GM23338 (cell line): ENCODE measurements at regions not wholly inside any gene's neighbourhood (a gene's known extent, or its start where the extent isn't known, plus 50 kb on each side); places are given as distances from the start of the nearest gene placed in this dataset.

Experiments used
- ATAC-seq: fragments of 200-7000 bp; cut with Tn5 transposase; 3 replicates; pipeline ENCODE4 v1.9.1; 2020
- DNase-seq: peaks from one replicate; pipeline ENCODE4 v3.0.0-alpha.2; 2015; ENCODE audit warnings: low spot score
- H2AFZ ChIP-seq: fragments of 200-600 bp; sonication (generic); 2 replicates; pipeline ENCODE4 v1.8.0; 2016; ENCODE audit warnings: antibody characterized with exemption, mild to moderate bottlenecking, moderate library complexity
- H3F3A ChIP-seq: fragments of 200-600 bp; sonication (generic); replicated peaks from 2 replicates; pipeline ENCODE4 v1.8.0; 2017; ENCODE audit warnings: antibody characterized with exemption, mixed run types, low read depth
- H3K27ac ChIP-seq: fragments of 200-600 bp; sonication (generic); 2 replicates; pipeline ENCODE4 v1.6.1; 2016; ENCODE audit warnings: low read depth
- H3K27me3 ChIP-seq: fragments of 200-600 bp; sonication (generic); 2 replicates; pipeline ENCODE4 v1.8.0; 2016; ENCODE audit warnings: mild to moderate bottlenecking, mixed run types, moderate library complexity; ENCODE audit not compliant: insufficient read depth
- H3K36me3 ChIP-seq: fragments of 200-600 bp; sonication (generic); 2 replicates; pipeline ENCODE4 v1.8.0; 2016; ENCODE audit warnings: mild to moderate bottlenecking; ENCODE audit not compliant: insufficient read depth
- H3K4me1 ChIP-seq: fragments of 200-600 bp; sonication (generic); 2 replicates; pipeline ENCODE4 v1.8.0; 2016; ENCODE audit warnings: mild to moderate bottlenecking, moderate library complexity; ENCODE audit not compliant: insufficient read depth
- H3K4me2 ChIP-seq: fragments of 200-600 bp; sonication (generic); 2 replicates; pipeline ENCODE4 v1.7.1; 2017; ENCODE audit warnings: mixed run types
- H3K4me3 ChIP-seq: fragments of 200-600 bp; sonication (generic); 2 replicates; pipeline ENCODE4 v1.6.1; 2016; ENCODE audit warnings: mixed run types
- H3K79me2 ChIP-seq: fragments of 200-600 bp; sonication (generic); replicated peaks from 2 replicates; pipeline ENCODE4 v1.8.0; 2017; ENCODE audit warnings: mild to moderate bottlenecking; ENCODE audit not compliant: insufficient read depth
- H3K9me2 ChIP-seq: fragments of 200-600 bp; sonication (generic); 2 replicates; pipeline ENCODE4 v1.8.0; 2017; ENCODE audit not compliant: insufficient read depth
- H4K20me1 ChIP-seq: fragments of 200-600 bp; sonication (generic); replicated peaks from 2 replicates; pipeline ENCODE4 v1.8.0; 2017; ENCODE audit warnings: mild to moderate bottlenecking; ENCODE audit not compliant: insufficient read depth
- H3K27ac Mint-ChIP-seq: 2 replicates; pipeline ENCODE4 v1.8.0; 2020; ENCODE audit warnings: inconsistent platforms, mild to moderate bottlenecking, moderate library complexity, mixed read lengths
- H3K27me3 Mint-ChIP-seq: 3 replicates; pipeline ENCODE4 v1.8.0; 2022; ENCODE audit warnings: low read depth, mild to moderate bottlenecking, moderate library complexity, mixed read lengths, inconsistent platforms; ENCODE audit not compliant: insufficient read depth, poor library complexity
- H3K36me3 Mint-ChIP-seq: 3 replicates; pipeline ENCODE4 v1.8.0; 2021; ENCODE audit warnings: low read depth, mild to moderate bottlenecking, inconsistent platforms, moderate library complexity, mixed read lengths
- H3K4me1 Mint-ChIP-seq: 3 replicates; pipeline ENCODE4 v1.8.0; 2020; ENCODE audit warnings: mild to moderate bottlenecking, inconsistent platforms, mixed read lengths
- H3K4me3 Mint-ChIP-seq: 3 replicates; pipeline ENCODE4 v1.8.0; 2021; ENCODE audit warnings: moderate library complexity, mild to moderate bottlenecking, inconsistent platforms, mixed read lengths
- H3K9me3 Mint-ChIP-seq: 3 replicates; pipeline ENCODE4 v1.8.0; 2020; ENCODE audit warnings: moderate library complexity, mild to moderate bottlenecking, inconsistent platforms, mixed read lengths
- CREB1 ChIP-seq: fragments of 250-450 bp; sonication (Bioruptor Pico); IDR thresholded peaks from 2 replicates; pipeline ENCODE4 v1.5.0; 2020; ENCODE audit warnings: low read depth, mild to moderate bottlenecking, moderate library complexity
- EZH2 ChIP-seq: fragments of 200-600 bp; sonication (generic); IDR thresholded peaks from one replicate; pipeline ENCODE4 v1.8.0; 2017; ENCODE audit warnings: antibody characterized with exemption, mild to moderate bottlenecking, low read depth; ENCODE audit not compliant: unreplicated experiment
- EZH2phosphoT487 ChIP-seq: fragments of 200-600 bp; sonication (generic); IDR thresholded peaks from one replicate; pipeline ENCODE4 v1.8.1; 2018; ENCODE audit warnings: antibody characterized with exemption; ENCODE audit not compliant: unreplicated experiment
- JUNB ChIP-seq: IDR thresholded peaks from one replicate; pipeline ENCODE4 v1.6.1; 2016; ENCODE audit warnings: antibody characterized with exemption; ENCODE audit not compliant: unreplicated experiment
- NANOG ChIP-seq: IDR thresholded peaks from 2 replicates; pipeline ENCODE4 v1.6.1; 2016; ENCODE audit warnings: antibody characterized with exemption, borderline replicate concordance
- POLR2AphosphoS5 ChIP-seq: IDR thresholded peaks from 2 replicates; pipeline ENCODE4 v1.6.1; 2016; ENCODE audit warnings: antibody characterized with exemption, low read depth
- STAT1 ChIP-seq: IDR thresholded peaks from one replicate; pipeline ENCODE4 v1.6.1; 2016; ENCODE audit warnings: antibody characterized with exemption; ENCODE audit not compliant: unreplicated experiment
- ZNF114 ChIP-seq: fragments of 250-450 bp; sonication (Bioruptor Pico); IDR thresholded peaks from 2 replicates; pipeline ENCODE4 v1.5.0; 2020; ENCODE audit warnings: mild to moderate bottlenecking, moderate library complexity
- ZNF331 ChIP-seq: fragments of 250-450 bp; sonication (Bioruptor Pico); IDR thresholded peaks from 2 replicates; pipeline ENCODE4 v1.5.0; 2020; ENCODE audit warnings: low read depth, mild to moderate bottlenecking, moderate library complexity
- ZNF462 ChIP-seq: fragments of 250-450 bp; sonication (Bioruptor Pico); IDR thresholded peaks from 2 replicates; pipeline ENCODE4 v1.5.0; 2020; ENCODE audit warnings: mild to moderate bottlenecking, moderate library complexity
- TF ChIP-seq, protein P1 (sequence below): IDR thresholded peaks from 2 replicates; pipeline ENCODE4 v1.6.1; 2016; ENCODE audit warnings: antibody characterized with exemption
- TF ChIP-seq, protein P2 (sequence below), 2 experiments: fragments of 200-600 bp in 1 of 2; sonication (generic) in 1 of 2; conservative IDR thresholded peaks; 2 replicates each; pipeline versions ENCODE4 v1.5.1 to v1.6.1; 2016 to 2017; ENCODE audit warnings: antibody characterized with exemption in 2 of 2, low read depth in 2 of 2, mild to moderate bottlenecking in 2 of 2, moderate library complexity in 1 of 2
- TF ChIP-seq, protein P3 (sequence below): IDR thresholded peaks from one replicate; pipeline ENCODE4 v1.6.1; 2018; ENCODE audit warnings: antibody characterized with exemption; ENCODE audit not compliant: unreplicated experiment

DNA sequence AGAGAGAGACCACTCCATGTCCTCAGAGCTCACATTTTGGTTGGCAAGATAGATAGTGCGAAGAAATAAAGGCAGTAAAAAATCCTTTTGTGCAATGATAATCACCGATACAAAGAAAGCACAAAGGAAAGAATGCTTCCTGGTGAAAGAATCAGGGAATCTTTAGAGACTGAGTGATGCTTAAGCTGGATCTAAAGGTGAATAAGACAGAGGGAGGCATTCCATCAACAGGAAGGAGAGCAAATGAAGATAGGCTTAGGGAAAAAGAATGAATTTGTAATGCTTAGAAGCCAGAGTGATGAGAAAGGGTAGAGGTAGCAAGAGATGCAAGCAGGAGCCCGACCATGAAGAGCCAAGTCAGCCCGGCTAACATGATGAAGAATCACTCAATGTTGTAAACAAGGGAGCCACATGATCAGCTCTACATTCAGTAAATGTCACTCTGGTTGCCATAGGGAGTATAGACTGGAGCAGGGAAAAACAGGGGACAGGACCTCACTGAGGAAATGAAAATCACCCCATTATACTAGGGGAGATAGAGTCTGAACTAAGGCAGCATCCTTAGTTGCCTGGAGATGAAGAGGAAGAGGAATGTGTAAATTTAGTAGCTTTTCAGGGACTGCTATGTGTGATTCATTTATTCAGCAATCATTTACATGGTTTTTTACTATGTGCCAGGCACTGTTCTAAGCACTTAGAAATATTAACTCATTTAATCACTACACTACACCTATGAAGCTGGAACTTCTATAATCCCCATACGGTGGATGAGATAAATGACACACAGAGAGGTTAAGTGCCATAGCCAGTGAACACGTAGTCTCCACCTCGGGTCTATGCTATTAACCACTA is 402.6 kb upstream of the NFIA start:
- Histone ChIP-seq H3K79me2 (no peaks in the 10 kb centered on the region), H3K4me2 (peak overlapping the region; percentile 13; the same call in 1 of the 2 replicates), H3K27me3 (no peaks in the 10 kb centered on the region), H3K4me3 (no peak overlapping the region), H2AFZ (no peak overlapping the region), H4K20me1 (no peaks in the 10 kb centered on the region), H3K9me2 (peaks cover 5% of the 10 kb centered on the region), H3F3A (no peaks in the 10 kb centered on the region), H3K27ac (no peak overlapping the region), H3K4me1 (peaks cover 12% of the 10 kb centered on the region), H3K36me3 (no peaks in the 10 kb centered on the region)
- ATAC-seq = peak; percentile 76
- H3K27ac Mint-ChIP-seq = no peak overlapping the region
- DNase-seq = peak; percentile 55
- H3K4me1 Mint-ChIP-seq = peaks cover 13% of the 10 kb centered on the region
- no peaks in the 10 kb centered on the region for H3K36me3 Mint-ChIP-seq
- H3K4me3 Mint-ChIP-seq = no peak overlapping the region
- TF ChIP-seq, protein P1, sequence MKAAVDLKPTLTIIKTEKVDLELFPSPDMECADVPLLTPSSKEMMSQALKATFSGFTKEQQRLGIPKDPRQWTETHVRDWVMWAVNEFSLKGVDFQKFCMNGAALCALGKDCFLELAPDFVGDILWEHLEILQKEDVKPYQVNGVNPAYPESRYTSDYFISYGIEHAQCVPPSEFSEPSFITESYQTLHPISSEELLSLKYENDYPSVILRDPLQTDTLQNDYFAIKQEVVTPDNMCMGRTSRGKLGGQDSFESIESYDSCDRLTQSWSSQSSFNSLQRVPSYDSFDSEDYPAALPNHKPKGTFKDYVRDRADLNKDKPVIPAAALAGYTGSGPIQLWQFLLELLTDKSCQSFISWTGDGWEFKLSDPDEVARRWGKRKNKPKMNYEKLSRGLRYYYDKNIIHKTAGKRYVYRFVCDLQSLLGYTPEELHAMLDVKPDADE = no peak
- TF ChIP-seq POLR2AphosphoS5 (no peak), ZNF462 (CRISPR knock-in tag) (no peak), ZNF331 (CRISPR knock-in tag) (no peak), EZH2phosphoT487 (no peak), EZH2 (no peak), ZNF114 (CRISPR knock-in tag) (no peak), STAT1 (no peak), JUNB (no peak), NANOG (no peak), CREB1 (CRISPR knock-in tag) (no peak)
- TF ChIP-seq, protein P2, sequence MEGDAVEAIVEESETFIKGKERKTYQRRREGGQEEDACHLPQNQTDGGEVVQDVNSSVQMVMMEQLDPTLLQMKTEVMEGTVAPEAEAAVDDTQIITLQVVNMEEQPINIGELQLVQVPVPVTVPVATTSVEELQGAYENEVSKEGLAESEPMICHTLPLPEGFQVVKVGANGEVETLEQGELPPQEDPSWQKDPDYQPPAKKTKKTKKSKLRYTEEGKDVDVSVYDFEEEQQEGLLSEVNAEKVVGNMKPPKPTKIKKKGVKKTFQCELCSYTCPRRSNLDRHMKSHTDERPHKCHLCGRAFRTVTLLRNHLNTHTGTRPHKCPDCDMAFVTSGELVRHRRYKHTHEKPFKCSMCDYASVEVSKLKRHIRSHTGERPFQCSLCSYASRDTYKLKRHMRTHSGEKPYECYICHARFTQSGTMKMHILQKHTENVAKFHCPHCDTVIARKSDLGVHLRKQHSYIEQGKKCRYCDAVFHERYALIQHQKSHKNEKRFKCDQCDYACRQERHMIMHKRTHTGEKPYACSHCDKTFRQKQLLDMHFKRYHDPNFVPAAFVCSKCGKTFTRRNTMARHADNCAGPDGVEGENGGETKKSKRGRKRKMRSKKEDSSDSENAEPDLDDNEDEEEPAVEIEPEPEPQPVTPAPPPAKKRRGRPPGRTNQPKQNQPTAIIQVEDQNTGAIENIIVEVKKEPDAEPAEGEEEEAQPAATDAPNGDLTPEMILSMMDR (conservative IDR thresholded peaks at IDR 0.05; ENCODE audit: low read depth in 2 of 2) = no peak
- TF ChIP-seq, protein P3, sequence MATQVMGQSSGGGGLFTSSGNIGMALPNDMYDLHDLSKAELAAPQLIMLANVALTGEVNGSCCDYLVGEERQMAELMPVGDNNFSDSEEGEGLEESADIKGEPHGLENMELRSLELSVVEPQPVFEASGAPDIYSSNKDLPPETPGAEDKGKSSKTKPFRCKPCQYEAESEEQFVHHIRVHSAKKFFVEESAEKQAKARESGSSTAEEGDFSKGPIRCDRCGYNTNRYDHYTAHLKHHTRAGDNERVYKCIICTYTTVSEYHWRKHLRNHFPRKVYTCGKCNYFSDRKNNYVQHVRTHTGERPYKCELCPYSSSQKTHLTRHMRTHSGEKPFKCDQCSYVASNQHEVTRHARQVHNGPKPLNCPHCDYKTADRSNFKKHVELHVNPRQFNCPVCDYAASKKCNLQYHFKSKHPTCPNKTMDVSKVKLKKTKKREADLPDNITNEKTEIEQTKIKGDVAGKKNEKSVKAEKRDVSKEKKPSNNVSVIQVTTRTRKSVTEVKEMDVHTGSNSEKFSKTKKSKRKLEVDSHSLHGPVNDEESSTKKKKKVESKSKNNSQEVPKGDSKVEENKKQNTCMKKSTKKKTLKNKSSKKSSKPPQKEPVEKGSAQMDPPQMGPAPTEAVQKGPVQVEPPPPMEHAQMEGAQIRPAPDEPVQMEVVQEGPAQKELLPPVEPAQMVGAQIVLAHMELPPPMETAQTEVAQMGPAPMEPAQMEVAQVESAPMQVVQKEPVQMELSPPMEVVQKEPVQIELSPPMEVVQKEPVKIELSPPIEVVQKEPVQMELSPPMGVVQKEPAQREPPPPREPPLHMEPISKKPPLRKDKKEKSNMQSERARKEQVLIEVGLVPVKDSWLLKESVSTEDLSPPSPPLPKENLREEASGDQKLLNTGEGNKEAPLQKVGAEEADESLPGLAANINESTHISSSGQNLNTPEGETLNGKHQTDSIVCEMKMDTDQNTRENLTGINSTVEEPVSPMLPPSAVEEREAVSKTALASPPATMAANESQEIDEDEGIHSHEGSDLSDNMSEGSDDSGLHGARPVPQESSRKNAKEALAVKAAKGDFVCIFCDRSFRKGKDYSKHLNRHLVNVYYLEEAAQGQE = no peak
- H3K9me3 Mint-ChIP-seq = no peaks in the 10 kb centered on the region; the same call in 2 of the 3 replicates
- no peaks in the 10 kb centered on the region for H3K27me3 Mint-ChIP-seq
